GM18520 (cell line): ENCODE measurements at regions not wholly inside any gene's neighbourhood (a gene's known extent, or its start where the extent isn't known, plus 50 kb on each side); places are given as distances from the start of the nearest gene placed in this dataset.
"Not testable (repeated sequence)": the region's sequence is repeated elsewhere in the genome, so short reads cannot be mapped to it uniquely, and the experiment has no call there.

Source experiments
- ATAC-seq: cut with Tn5 transposase; IDR thresholded peaks from one replicate; pipeline ENCODE4 v1.9.1; 2021; ENCODE audit not compliant: unreplicated experiment

GRCh38 chr4:130859991-130860390, 1764.0 kb downstream of the C4orf33 start:
- no peak for ATAC-seq

GRCh38 chr4:130896920-130897319, 1801.0 kb downstream of the C4orf33 start:
- no peak for ATAC-seq

GRCh38 chr4:130901321-130901720, 1805.4 kb downstream of the C4orf33 start:
- ATAC-seq: no peak

- ATAC-seq: no peak
These were observed 1827.0 kb downstream of the C4orf33 start for GRCh38 chr4:130922955-130923354.

GRCh38 chr4:130955520-130955919, 1859.6 kb downstream of the C4orf33 start:
- ATAC-seq: no peak

GRCh38 chr4:130985371-130985770, 1889.4 kb downstream of the C4orf33 start:
- ATAC-seq: no peak

- no peak for ATAC-seq
These were observed 1900.0 kb downstream of the C4orf33 start for GRCh38 chr4:130995988-130996387.

- ATAC-seq: no peak
These were observed 1905.4 kb downstream of the C4orf33 start for GRCh38 chr4:131001371-131001770.

- no peak for ATAC-seq
These were observed 1906.2 kb downstream of the C4orf33 start for GRCh38 chr4:131002132-131002531.

- ATAC-seq: no peak
These were observed 1910.4 kb downstream of the C4orf33 start for GRCh38 chr4:131006388-131006787.

GRCh38 chr4:131011961-131012360, 1916.0 kb downstream of the C4orf33 start:
- ATAC-seq: not testable (repeated sequence)

- ATAC-seq: no peak
These were observed 1917.3 kb downstream of the C4orf33 start for GRCh38 chr4:131013226-131013625.

GRCh38 chr4:131026771-131027170, 1930.8 kb downstream of the C4orf33 start:
- no peak for ATAC-seq

GRCh38 chr4:131044368-131044767, 1948.4 kb downstream of the C4orf33 start:
- ATAC-seq: no peak

GRCh38 chr4:131046821-131047220, 1950.9 kb downstream of the C4orf33 start:
- ATAC-seq: no peak

GRCh38 chr4:131052646-131053045, 1956.7 kb downstream of the C4orf33 start:
- no peak for ATAC-seq

GRCh38 chr4:131054489-131055019, 1958.6 kb downstream of the C4orf33 start:
- no peak for ATAC-seq

- ATAC-seq: no peak
These were observed 1965.8 kb downstream of the C4orf33 start for GRCh38 chr4:131061734-131062133.

GRCh38 chr4:131063878-131064277, 1967.9 kb downstream of the C4orf33 start:
- ATAC-seq: no peak

- ATAC-seq: no peak
These were observed 1985.1 kb downstream of the C4orf33 start for GRCh38 chr4:131081069-131081468.

- ATAC-seq: no peak
These were observed 1989.0 kb downstream of the C4orf33 start for GRCh38 chr4:131084997-131085396.

GRCh38 chr4:131091896-131092295, 1995.9 kb downstream of the C4orf33 start:
- no peak for ATAC-seq

- no peak for ATAC-seq
These were observed 1997.4 kb downstream of the C4orf33 start for GRCh38 chr4:131093303-131093702.
